Esophagus squamous epithelium (tissue), 5 donors: ENCODE measurements at regions not wholly inside any gene's neighbourhood (a gene's known extent, or its start where the extent isn't known, plus 50 kb on each side); places are given as distances from the start of the nearest gene placed in this dataset.

Experiments used
- DNase-seq: peaks from one replicate; lab custom pipeline; 2025; lab: John Stamatoyannopoulos, UW
- H3K27ac ChIP-seq, 4 donors: fragments of 200-600 bp; sonication (generic); one replicate each; pipeline ENCODE4 v1.5.1; 2016 to 2019; ENCODE audit warnings: mild to moderate bottlenecking in 1 of 4
- H3K27me3 ChIP-seq, 4 donors: fragments of 200-600 bp; sonication (generic); 1 replicate in 3 of 4; 2 replicates in 1 of 4; pipeline versions ENCODE4 v1.5.1 to v1.6.0; 2017 to 2021; ENCODE audit warnings: antibody characterized with exemption in 1 of 4
- H3K36me3 ChIP-seq, 3 donors: fragments of 200-600 bp; sonication (generic); one replicate each; pipeline ENCODE4 v1.5.1; 2016 to 2019
- H3K4me1 ChIP-seq, 3 donors: fragments of 200-600 bp; sonication (generic); one replicate each; pipeline ENCODE4 v1.5.1; 2017 to 2019
- H3K4me3 ChIP-seq, 4 donors: fragments of 200-600 bp; sonication (generic); 1 replicate in 3 of 4; 2 replicates in 1 of 4; pipeline ENCODE4 v1.5.1; 2016 to 2019; ENCODE audit warnings: mild to moderate bottlenecking in 2 of 4, moderate library complexity in 1 of 4
- H3K9me3 ChIP-seq, 3 donors: fragments of 200-600 bp; sonication (generic); one replicate each; pipeline ENCODE4 v1.5.1; 2016 to 2019
- CTCF ChIP-seq, 6 experiments: fragments of 450-650 bp in 4 of 6; fragments of 200-600 bp in 2 of 6; sonication (generic) in 2 of 6; IDR thresholded peaks; one replicate each; pipeline ENCODE4 v1.5.1; 2016 to 2019; ENCODE audit warnings: antibody characterized with exemption in 6 of 6, mild to moderate bottlenecking in 4 of 6, moderate library complexity in 4 of 6
- POLR2A ChIP-seq, 4 donors: fragments of 450-650 bp; IDR thresholded peaks; one replicate each; pipeline ENCODE4 v1.6.1; 2017; ENCODE audit warnings: antibody characterized with exemption in 4 of 4, mild to moderate bottlenecking in 4 of 4, moderate library complexity in 3 of 4
- WGBS, 2 donors: methylation state at CpG; one replicate each; pipeline ENCODE4 v1.1.5; 2018; 5-methylcytosine and 5-hydroxymethylcytosine counted together
- intact Hi-C: fragments of 100-400 bp; cut with DNase I; formaldehyde crosslinking; loops from one replicate; pipeline ENCODE4 v1.15.0; 2022
- donor health status: DM: yes; HTN: yes; CAD: no.

DNA sequence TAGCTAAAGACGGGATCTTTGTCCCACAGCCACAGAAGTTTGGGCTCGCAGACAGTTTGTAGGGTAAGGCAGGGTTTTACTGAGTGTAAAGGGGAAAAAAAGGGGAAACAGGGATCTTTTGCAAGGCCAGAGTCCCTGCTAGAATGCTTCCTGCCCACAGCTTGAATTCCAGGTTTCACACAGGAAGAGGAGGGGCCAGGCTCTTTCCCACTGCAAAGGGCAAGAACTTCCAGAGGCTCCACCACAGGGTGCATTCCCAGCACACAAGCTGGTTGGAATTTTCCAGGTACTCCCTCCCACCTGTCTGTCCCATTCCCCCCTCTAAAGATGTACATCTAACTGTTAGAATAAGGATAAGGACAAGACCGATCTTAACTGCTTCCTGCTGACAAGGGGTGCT lies 1126.9 kb downstream of the KCNT2 start:
- Histone ChIP-seq H3K4me3 (no peak overlapping the region), H3K4me1 (no peaks in the 10 kb centered on the region), H3K36me3 (no peaks in the 10 kb centered on the region), H3K27me3 (no peaks in the 10 kb centered on the region), H3K9me3 (no peaks in the 10 kb centered on the region), H3K27ac (no peak overlapping the region)
- intact Hi-C loops: no loop called here
- WGBS, 2 donors: 75 to 92% methylated on average over 3 of the region's 3 CpGs
- no peak for DNase-seq
- TF ChIP-seq POLR2A (IDR thresholded peaks at IDR 0.05) (no peak), CTCF (IDR thresholded peaks at IDR 0.05) (no peak)

DNA sequence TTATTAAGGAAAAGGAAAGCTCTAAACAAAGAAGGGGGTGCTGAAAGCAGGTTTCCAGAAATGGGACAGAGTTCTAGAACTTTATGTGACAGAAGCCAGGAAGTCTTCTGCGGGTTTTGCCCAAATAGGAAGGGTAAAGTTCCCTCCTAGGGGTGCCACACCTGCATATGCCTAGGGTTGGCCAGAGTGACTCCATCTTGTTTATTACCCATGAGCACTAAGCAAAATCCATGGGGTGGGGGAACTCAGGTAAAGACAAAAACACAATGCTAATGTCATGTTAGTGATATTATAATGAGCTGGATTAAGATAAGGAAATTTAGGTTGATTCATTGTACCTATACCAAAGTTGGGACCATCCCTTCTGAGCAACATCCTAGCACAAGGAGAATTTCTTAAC lies 1132.7 kb downstream of the KCNT2 start:
- TF ChIP-seq CTCF (IDR thresholded peaks at IDR 0.05): no peak
- no peak for TF ChIP-seq POLR2A (IDR thresholded peaks at IDR 0.05)
- no peaks in the 10 kb centered on the region for H3K4me1 ChIP-seq
- no peaks in the 10 kb centered on the region for H3K27me3 ChIP-seq
- WGBS, 2 donors: 100% methylated on average over 1 of the region's 1 CpG
- H3K9me3 ChIP-seq: no peaks in the 10 kb centered on the region
- intact Hi-C loops: no loop called here
- H3K27ac ChIP-seq: no peak overlapping the region
- no peak for DNase-seq
- H3K4me3 ChIP-seq: no peak overlapping the region
- H3K36me3 ChIP-seq: no peaks in the 10 kb centered on the region

- no peak for DNase-seq
- 20 to 35% methylated on average over 4 of the region's 4 CpGs for WGBS, 2 donors
- Histone ChIP-seq H3K27ac (no peak overlapping the region), H3K9me3 (no peaks in the 10 kb centered on the region), H3K27me3 (no peaks in the 10 kb centered on the region), H3K4me3 (no peak overlapping the region), H3K36me3 (no peaks in the 10 kb centered on the region), H3K4me1 (no peaks in the 10 kb centered on the region)
- TF ChIP-seq POLR2A (IDR thresholded peaks at IDR 0.05) (no peak), CTCF (IDR thresholded peaks at IDR 0.05) (no peak)
- intact Hi-C loops: no loop called here
Observed at GRCh38 chr1:195472291-195472690, 1135.9 kb downstream of the KCNT2 start.

GRCh38 chr1:195466639-195467038 lies 1141.6 kb downstream of the KCNT2 start:
- H3K27me3 ChIP-seq: no peaks in the 10 kb centered on the region
- H3K36me3 ChIP-seq: no peaks in the 10 kb centered on the region
- 55 to 87% methylated on average over 1 of the region's 1 CpG for WGBS, 2 donors

GRCh38 chr1:195462646-195463045 lies 1145.6 kb downstream of the KCNT2 start:
- Histone ChIP-seq H3K36me3 (no peaks in the 10 kb centered on the region), H3K9me3 (no peaks in the 10 kb centered on the region), H3K4me1 (no peaks in the 10 kb centered on the region), H3K27ac (no peak overlapping the region), H3K27me3 (no peaks in the 10 kb centered on the region), H3K4me3 (no peak overlapping the region)
- DNase-seq: no peak
- TF ChIP-seq POLR2A (IDR thresholded peaks at IDR 0.05): no peak
- no peak for TF ChIP-seq CTCF (IDR thresholded peaks at IDR 0.05)
- intact Hi-C loops: no loop called here

More at GRCh38 chr1:195466639-195467038, 1141.6 kb downstream of the KCNT2 start:
- Histone ChIP-seq H3K27ac (no peak overlapping the region), H3K4me1 (no peaks in the 10 kb centered on the region), H3K4me3 (no peak overlapping the region), H3K9me3 (no peaks in the 10 kb centered on the region)
- no peak for TF ChIP-seq CTCF (IDR thresholded peaks at IDR 0.05)
- TF ChIP-seq POLR2A (IDR thresholded peaks at IDR 0.05): no peak
- intact Hi-C loops: no loop called here
- DNase-seq: no peak
